ENCODE measurements at regions not wholly inside any gene's neighbourhood (a gene's known extent, or its start where the extent isn't known, plus 50 kb on each side); places are given as distances from the start of the nearest gene placed in this dataset.
"Not testable (repeated sequence)": the region's sequence is repeated elsewhere in the genome, so short reads cannot be mapped to it uniquely, and the experiment has no call there.

- no peak for DNase-seq
These were observed 155.0 kb upstream of the JARID2 start for GRCh38 chr6:15090745-15091384.

- DNase-seq: no peak
These were observed 148.7 kb upstream of the JARID2 start for GRCh38 chr6:15096894-15097837.

- DNase-seq: no peak
These were observed 144.7 kb upstream of the JARID2 start for GRCh38 chr6:15101130-15101529.

GRCh38 chr6:15102241-15102640, 143.6 kb upstream of the JARID2 start:
- no peak for DNase-seq

GRCh38 chr6:15106958-15107643, 138.8 kb upstream of the JARID2 start:
- no peak for DNase-seq

GRCh38 chr6:15107644-15108382, 138.1 kb upstream of the JARID2 start:
- DNase-seq: no peak

GRCh38 chr6:15108383-15108715, 137.5 kb upstream of the JARID2 start:
- DNase-seq: no peak

- peak; percentile 32 for DNase-seq
These were observed 136.4 kb upstream of the JARID2 start for GRCh38 chr6:15109338-15110090.

- no peak for DNase-seq
These were observed 135.0 kb upstream of the JARID2 start for GRCh38 chr6:15110726-15111354.

GRCh38 chr6:15111576-15111975, 134.3 kb upstream of the JARID2 start:
- not testable (repeated sequence) for DNase-seq

GRCh38 chr6:15113587-15113986, 132.3 kb upstream of the JARID2 start:
- DNase-seq: no peak

GRCh38 chr6:15114061-15114460, 131.8 kb upstream of the JARID2 start:
- no peak for DNase-seq

- no peak for DNase-seq
These were observed 129.0 kb upstream of the JARID2 start for GRCh38 chr6:15116889-15117288.

GRCh38 chr6:15121443-15121842, 124.4 kb upstream of the JARID2 start:
- no peak for DNase-seq

- DNase-seq: no peak
These were observed 123.8 kb upstream of the JARID2 start for GRCh38 chr6:15121977-15122550.

GRCh38 chr6:15129887-15130286, 116.0 kb upstream of the JARID2 start:
- no peak for DNase-seq

GRCh38 chr6:15131234-15131633, 114.6 kb upstream of the JARID2 start:
- DNase-seq: no peak

GRCh38 chr6:15131651-15132061, 114.2 kb upstream of the JARID2 start:
- DNase-seq: no peak

GRCh38 chr6:15132167-15132566, 113.7 kb upstream of the JARID2 start:
- DNase-seq: peak; percentile 66

- peak; percentile 25 for DNase-seq
These were observed 112.8 kb upstream of the JARID2 start for GRCh38 chr6:15132854-15133670.
